ENCODE measurements at regions not wholly inside any gene's neighbourhood (a gene's known extent, or its start where the extent isn't known, plus 50 kb on each side); places are given as distances from the start of the nearest gene placed in this dataset.

GRCh38 chr3:194218646-194219453 lies 82.9 kb downstream of the HES1 start:
- DNase-seq (ENCODE audit: low read depth, low spot score): no peak

- no peak for DNase-seq (ENCODE audit: low read depth, low spot score)
Measured at GRCh38 chr3:194219826-194220410, 84.0 kb downstream of the HES1 start.

- DNase-seq (ENCODE audit: low read depth, low spot score): no peak
Measured at GRCh38 chr3:194220901-194221326, 85.0 kb downstream of the HES1 start.

GRCh38 chr3:194221336-194221735 lies 85.4 kb downstream of the HES1 start:
- DNase-seq (ENCODE audit: low read depth, low spot score): no peak

- no peak for DNase-seq (ENCODE audit: low read depth, low spot score)
Measured at GRCh38 chr3:194223951-194224350, 88.0 kb downstream of the HES1 start.

- DNase-seq (ENCODE audit: low read depth, low spot score): no peak
Measured at GRCh38 chr3:194224471-194225417, 88.8 kb downstream of the HES1 start.

GRCh38 chr3:194225418-194225812 lies 89.5 kb downstream of the HES1 start:
- no peak for DNase-seq (ENCODE audit: low read depth, low spot score)

- no peak for DNase-seq (ENCODE audit: low read depth, low spot score)
Measured at GRCh38 chr3:194225988-194226663, 90.2 kb downstream of the HES1 start.

- no peak for DNase-seq (ENCODE audit: low read depth, low spot score)
Measured at GRCh38 chr3:194231929-194232832, 96.2 kb downstream of the HES1 start.

- no peak for DNase-seq (ENCODE audit: low read depth, low spot score)
Measured at GRCh38 chr3:194233150-194233549, 97.2 kb downstream of the HES1 start.

- no peak for DNase-seq (ENCODE audit: low read depth, low spot score)
Measured at GRCh38 chr3:194235160-194235559, 99.2 kb downstream of the HES1 start.

GRCh38 chr3:194237110-194237509 lies 101.2 kb downstream of the HES1 start:
- DNase-seq (ENCODE audit: low read depth, low spot score): no peak

- DNase-seq (ENCODE audit: low read depth, low spot score): no peak
Measured at GRCh38 chr3:194240766-194241165, 104.8 kb downstream of the HES1 start.

- no peak for DNase-seq (ENCODE audit: low read depth, low spot score)
Measured at GRCh38 chr3:194243172-194243837, 107.4 kb downstream of the HES1 start.

- DNase-seq (ENCODE audit: low read depth, low spot score): no peak
Measured at GRCh38 chr3:194244167-194244566, 107.0 kb downstream of the CPN2 start.

GRCh38 chr3:194245474-194245873 lies 105.7 kb downstream of the CPN2 start:
- no peak for DNase-seq (ENCODE audit: low read depth, low spot score)

- DNase-seq (ENCODE audit: low read depth, low spot score): no peak
Measured at GRCh38 chr3:194245975-194246561, 105.1 kb downstream of the CPN2 start.

GRCh38 chr3:194246709-194247349 lies 104.3 kb downstream of the CPN2 start:
- DNase-seq (ENCODE audit: low read depth, low spot score): no peak

- DNase-seq (ENCODE audit: low read depth, low spot score): no peak
Measured at GRCh38 chr3:194247350-194247740, 103.8 kb downstream of the CPN2 start.
